HEK293 (cell line): ENCODE measurements at regions not wholly inside any gene's neighbourhood (a gene's known extent, or its start where the extent isn't known, plus 50 kb on each side); places are given as distances from the start of the nearest gene placed in this dataset.

ENCODE experiments used
- CTCF ChIA-PET: fragments of 350-600 bp; formaldehyde crosslinking; extraction: SDS; loops from one replicate; lab custom pipeline; 2021; ENCODE audit warnings: antibody characterized with exemption; lab: Yijun Ruan, JAX
- POLR2A ChIA-PET: fragments of 300-600 bp; formaldehyde crosslinking; extraction: SDS; loops from one replicate; lab custom pipeline; 2020; ENCODE audit warnings: antibody characterized with exemption, inconsistent platforms; lab: Yijun Ruan, JAX
- H3K27ac ChIP-seq: fragments of 200-500 bp; sonication (Bioruptor generic); 2 replicates; pipeline ENCODE4 v1.5.1; 2014; ENCODE audit warnings: low read depth, low read length, control low read depth, inconsistent platforms; ENCODE audit errors: extremely low read depth
- H3K36me3 ChIP-seq, 2 experiments: fragments of 200-500 bp in 1 of 2; sonication (Bioruptor generic) in 1 of 2; 1 replicate in 1 of 2; 2 replicates in 1 of 2; pipeline ENCODE4 v1.5.1; 2014 to 2017; ENCODE audit warnings: inconsistent platforms in 2 of 2, low read length in 2 of 2; ENCODE audit not compliant: control insufficient read depth in 2 of 2, insufficient read depth in 1 of 2
- H3K4me1 ChIP-seq: fragments of 200-500 bp; sonication (Bioruptor generic); 2 replicates; pipeline ENCODE4 v1.5.1; 2014; ENCODE audit warnings: mild to moderate bottlenecking, low read length, inconsistent platforms; ENCODE audit not compliant: control insufficient read depth, insufficient read depth
- H3K4me3 ChIP-seq: 2 replicates; pipeline ENCODE4 v1.5.1; 2011; ENCODE audit warnings: low read depth, mild to moderate bottlenecking, control low read depth, low read length, moderate library complexity
- H3K9me3 ChIP-seq: fragments of 200-500 bp; sonication (Bioruptor generic); 2 replicates; pipeline ENCODE4 v1.5.1; 2014; ENCODE audit warnings: low read depth, low read length, inconsistent platforms; ENCODE audit not compliant: control insufficient read depth, insufficient read depth
- BCL6B ChIP-seq: fragments of 450-650 bp; formaldehyde crosslinking; IDR thresholded peaks from 2 replicates; pipeline ENCODE4 v1.5.1; 2017; ENCODE audit warnings: missing biosample characterization, missing genetic modification characterization
- OSR2 ChIP-seq: fragments of 450-650 bp; formaldehyde crosslinking; IDR thresholded peaks from 2 replicates; pipeline ENCODE4 v1.5.1; 2016; ENCODE audit warnings: missing biosample characterization, missing genetic modification characterization
- ZBTB1 ChIP-seq: fragments of 450-650 bp; formaldehyde crosslinking; IDR thresholded peaks from 2 replicates; pipeline ENCODE4 v1.5.1; 2016; ENCODE audit warnings: missing biosample characterization, missing genetic modification characterization
- ZNF302 ChIP-seq: fragments of 450-650 bp; formaldehyde crosslinking; IDR thresholded peaks from 2 replicates; pipeline ENCODE4 v1.5.1; 2016; ENCODE audit warnings: missing biosample characterization, missing genetic modification characterization, low read depth
- ZNF324 ChIP-seq: fragments of 450-650 bp; formaldehyde crosslinking; IDR thresholded peaks from 2 replicates; pipeline ENCODE4 v1.5.1; 2016; ENCODE audit warnings: missing biosample characterization, missing genetic modification characterization
- ZNF350 ChIP-seq: fragments of 450-650 bp; formaldehyde crosslinking; IDR thresholded peaks from 2 replicates; pipeline ENCODE4 v1.5.0; 2017; ENCODE audit warnings: missing biosample characterization, mild to moderate bottlenecking, missing genetic modification characterization
- ZNF433 ChIP-seq: fragments of 450-650 bp; formaldehyde crosslinking; IDR thresholded peaks from 2 replicates; pipeline ENCODE4 v1.5.1; 2016; ENCODE audit warnings: missing biosample characterization, missing genetic modification characterization, low read depth
- ZNF48 ChIP-seq: fragments of 450-650 bp; formaldehyde crosslinking; IDR thresholded peaks from 2 replicates; pipeline ENCODE4 v1.5.1; 2016; ENCODE audit warnings: missing biosample characterization, missing genetic modification characterization
- ZNF560 ChIP-seq: fragments of 450-650 bp; formaldehyde crosslinking; IDR thresholded peaks from 2 replicates; pipeline ENCODE4 v1.5.1; 2017; ENCODE audit warnings: missing biosample characterization, missing genetic modification characterization, borderline replicate concordance
- ZNF660 ChIP-seq: fragments of 450-650 bp; IDR thresholded peaks from 2 replicates; pipeline ENCODE4 v1.5.1; 2018; ENCODE audit warnings: missing biosample characterization, mild to moderate bottlenecking, missing genetic modification characterization
- ZNF670 ChIP-seq: fragments of 450-650 bp; formaldehyde crosslinking; IDR thresholded peaks from 2 replicates; pipeline ENCODE4 v1.5.1; 2016; ENCODE audit warnings: missing biosample characterization, missing genetic modification characterization, low read depth
- ZNF707 ChIP-seq: fragments of 450-650 bp; formaldehyde crosslinking; IDR thresholded peaks from 2 replicates; pipeline ENCODE4 v1.5.1; 2016; ENCODE audit warnings: missing biosample characterization, missing genetic modification characterization
- ZNF747 ChIP-seq: fragments of 450-650 bp; formaldehyde crosslinking; IDR thresholded peaks from 2 replicates; pipeline ENCODE4 v1.5.1; 2016; ENCODE audit warnings: missing biosample characterization, missing genetic modification characterization
- ZNF791 ChIP-seq: fragments of 450-650 bp; formaldehyde crosslinking; IDR thresholded peaks from 2 replicates; pipeline ENCODE4 v1.5.1; 2016; ENCODE audit warnings: missing biosample characterization, missing genetic modification characterization
- TF ChIP-seq, protein P1 (sequence below): fragments of 450-650 bp; formaldehyde crosslinking; IDR thresholded peaks from 2 replicates; pipeline ENCODE4 v1.5.1; 2016; ENCODE audit warnings: missing biosample characterization, missing genetic modification characterization
- TF ChIP-seq, protein P2 (sequence below): fragments of 450-650 bp; formaldehyde crosslinking; IDR thresholded peaks from 2 replicates; pipeline ENCODE4 v1.5.1; 2016; ENCODE audit warnings: missing biosample characterization, missing genetic modification characterization

- TF ChIP-seq BCL6B: 0 out of 2 replicates have a peak, but pooled peaks have one; percentile 41
- TF ChIP-seq, all 188 proteins: peak for 26
These were observed 196.2 kb upstream of the CFAP20DC start (continued) for GRCh38 chr3:59245859-59246501.

DNA sequence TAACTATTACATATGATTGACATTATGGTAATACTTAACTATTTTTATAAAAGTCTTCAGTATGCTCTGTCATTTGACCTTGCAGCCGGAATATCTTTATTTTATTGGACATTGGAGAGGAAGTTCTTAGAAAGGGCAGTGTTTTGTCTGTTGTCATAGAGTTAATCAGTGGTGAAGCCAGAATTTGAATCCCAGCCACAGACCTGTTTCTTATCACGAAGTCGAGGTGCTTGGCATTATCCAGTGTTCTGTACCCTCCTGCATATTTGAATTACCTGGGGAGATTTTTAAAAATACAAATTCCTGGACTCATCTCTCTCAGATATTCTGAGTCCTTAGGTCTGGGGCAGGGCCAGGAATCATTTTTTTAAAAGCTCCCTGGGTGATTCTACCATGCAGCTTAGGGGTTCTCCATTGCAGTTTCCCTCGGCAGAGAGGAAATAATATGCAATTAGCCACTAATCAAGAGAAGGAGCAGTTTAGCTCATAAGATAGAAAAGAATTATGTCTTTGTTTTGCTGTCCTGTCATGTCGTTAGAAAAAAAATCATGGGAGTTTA is 195.6 kb upstream of the CFAP20DC start:
- peaks cover 5% of the 10 kb centered on the region; the same call in 1 of the 2 replicates for H3K4me1 ChIP-seq
- no peak for TF ChIP-seq ZNF433 (tag by site-specific recombination)
- TF ChIP-seq ZNF747 (tag by site-specific recombination): no peak
- TF ChIP-seq OSR2 (tag by site-specific recombination): no peak
- no peak for TF ChIP-seq ZBTB1 (tag by site-specific recombination)
- H3K27ac ChIP-seq: no peak overlapping the region
- H3K4me3 ChIP-seq: no peak overlapping the region
- H3K36me3 ChIP-seq: no peaks in the 10 kb centered on the region
- ChIA-PET CTCF (interaction anchor here (0.6 to 1.1 kb wide), 2 partner anchors 17 to 612 kb away, joined by 3 to 4 read pairs; no protein-coding TSS in a partner anchor), POLR2A (no interaction called here)
- no peaks in the 10 kb centered on the region for H3K9me3 ChIP-seq

GRCh38 chr3:59244343-59244742 is 194.5 kb upstream of the CFAP20DC start:
- no peaks in the 10 kb centered on the region for H3K36me3 ChIP-seq
- POLR2A ChIA-PET: interaction anchor here (0.5 kb wide), 1 partner anchor 156 kb away, joined by 3 read pairs; no protein-coding TSS in a partner anchor
- no peak overlapping the region for H3K27ac ChIP-seq
- H3K4me1 ChIP-seq: peaks cover 5% of the 10 kb centered on the region; the same call in 1 of the 2 replicates
- TF ChIP-seq ZNF302 (tag by site-specific recombination): no peak
- no peak for TF ChIP-seq ZNF48 (tag by site-specific recombination)
- TF ChIP-seq ZNF707 (tag by site-specific recombination): no peak
- no peak for TF ChIP-seq ZNF791 (tag by site-specific recombination)
- TF ChIP-seq, protein P1, sequence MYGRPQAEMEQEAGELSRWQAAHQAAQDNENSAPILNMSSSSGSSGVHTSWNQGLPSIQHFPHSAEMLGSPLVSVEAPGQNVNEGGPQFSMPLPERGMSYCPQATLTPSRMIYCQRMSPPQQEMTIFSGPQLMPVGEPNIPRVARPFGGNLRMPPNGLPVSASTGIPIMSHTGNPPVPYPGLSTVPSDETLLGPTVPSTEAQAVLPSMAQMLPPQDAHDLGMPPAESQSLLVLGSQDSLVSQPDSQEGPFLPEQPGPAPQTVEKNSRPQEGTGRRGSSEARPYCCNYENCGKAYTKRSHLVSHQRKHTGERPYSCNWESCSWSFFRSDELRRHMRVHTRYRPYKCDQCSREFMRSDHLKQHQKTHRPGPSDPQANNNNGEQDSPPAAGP (tag by site-specific recombination): no peak
- TF ChIP-seq ZNF324 (tag by site-specific recombination): no peak
- no peak for TF ChIP-seq ZNF350 (tag by site-specific recombination)
- TF ChIP-seq, protein P2, sequence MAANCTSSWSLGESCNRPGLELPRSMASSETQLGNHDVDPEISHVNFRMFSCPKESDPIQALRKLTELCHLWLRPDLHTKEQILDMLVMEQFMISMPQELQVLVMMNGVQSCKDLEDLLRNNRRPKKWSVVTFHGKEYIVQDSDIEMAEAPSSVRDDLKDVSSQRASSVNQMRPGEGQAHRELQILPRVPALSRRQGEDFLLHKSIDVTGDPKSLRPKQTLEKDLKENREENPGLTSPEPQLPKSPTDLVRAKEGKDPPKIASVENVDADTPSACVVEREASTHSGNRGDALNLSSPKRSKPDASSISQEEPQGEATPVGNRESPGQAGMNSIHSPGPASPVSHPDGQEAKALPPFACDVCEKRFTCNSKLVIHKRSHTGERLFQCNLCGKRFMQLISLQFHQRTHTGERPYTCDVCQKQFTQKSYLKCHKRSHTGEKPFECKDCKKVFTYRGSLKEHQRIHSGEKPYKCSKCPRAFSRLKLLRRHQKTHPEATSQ (tag by site-specific recombination): no peak
- no peak for TF ChIP-seq ZNF670 (tag by site-specific recombination)
- TF ChIP-seq ZNF560 (tag by site-specific recombination): no peak
- TF ChIP-seq ZNF660: no peak
- no peak overlapping the region for H3K4me3 ChIP-seq
- CTCF ChIA-PET: interaction anchor here (0.6 to 1.0 kb wide), 3 partner anchors 18 to 585 kb away, joined by 3 to 4 read pairs (median 3); no protein-coding TSS in a partner anchor
- no peaks in the 10 kb centered on the region for H3K9me3 ChIP-seq
